Gastrocnemius medialis (tissue), 4 donors: ENCODE measurements at regions not wholly inside any gene's neighbourhood (a gene's known extent, or its start where the extent isn't known, plus 50 kb on each side); places are given as distances from the start of the nearest gene placed in this dataset.

ENCODE experiments used
- CTCF ChIP-seq, 5 experiments: fragments of 450-650 bp in 3 of 5; fragments of 200-600 bp in 2 of 5; sonication (generic) in 2 of 5; IDR thresholded peaks in 4 of 5; conservative IDR thresholded peaks in 1 of 5; 1 replicate in 4 of 5; 2 replicates in 1 of 5; pipeline ENCODE4 v1.5.1; 2016 to 2019; ENCODE audit warnings: antibody characterized with exemption in 5 of 5, mild to moderate bottlenecking in 3 of 5, moderate library complexity in 3 of 5
- POLR2A ChIP-seq, 2 donors: fragments of 450-650 bp; IDR thresholded peaks; one replicate each; pipeline ENCODE4 v1.6.1; 2017; ENCODE audit warnings: antibody characterized with exemption in 2 of 2, mild to moderate bottlenecking in 2 of 2, moderate library complexity in 2 of 2

GRCh38 chr10:131731780-131732630 is 168.8 kb upstream of the PPP2R2D start:
- TF ChIP-seq CTCF (IDR thresholded peaks at IDR 0.05 in 4 of 5, conservative IDR thresholded peaks at IDR 0.05 in 1 of 5), result no peak
- TF ChIP-seq POLR2A (IDR thresholded peaks at IDR 0.05), result no peak
